PC-9 (cell line): ENCODE measurements at regions not wholly inside any gene's neighbourhood (a gene's known extent, or its start where the extent isn't known, plus 50 kb on each side); places are given as distances from the start of the nearest gene placed in this dataset.

Source experiments
- BruUV-seq: library from RNA; stranded (reverse); fragments of 400-500 nt; replicated peaks from 2 replicates; lab custom pipeline; 2021; lab: Mats Ljungman, UMichigan
- CTCF ChIA-PET: fragments of 300-600 bp; sonication (Branson Sonifier 250); formaldehyde crosslinking; loops from one replicate; lab custom pipeline; 2022; ENCODE audit warnings: antibody characterized with exemption; lab: Charles Lee
- POLR2A ChIA-PET: fragments of 300-600 bp; sonication (Branson Sonifier 250); formaldehyde crosslinking; loops from one replicate; lab custom pipeline; 2022; ENCODE audit warnings: antibody characterized with exemption; ENCODE audit not compliant: unreplicated experiment; lab: Charles Lee
- DNase-seq, 2 experiments: peaks; one replicate each; pipeline versions ENCODE4 v3.0.0 to v3.0.0-alpha.2; 2015 to 2022; ENCODE audit warnings: mixed read lengths in 1 of 2
- H2AFZ ChIP-seq: fragments of 200-600 bp; sonication (generic); 2 replicates; pipeline ENCODE4 v1.8.1; 2017; ENCODE audit warnings: antibody characterized with exemption
- H3F3A ChIP-seq: fragments of 200-600 bp; sonication (generic); 2 replicates; pipeline ENCODE4 v1.8.1; 2017; ENCODE audit warnings: antibody characterized with exemption, mild to moderate bottlenecking, low read depth; ENCODE audit not compliant: insufficient read depth
- H3K27ac ChIP-seq: fragments of 200-600 bp; sonication (generic); 2 replicates; pipeline ENCODE4 v1.6.1; 2016; ENCODE audit warnings: mixed run types
- H3K27me3 ChIP-seq: fragments of 200-600 bp; sonication (generic); 2 replicates; pipeline ENCODE4 v1.6.1; 2016; ENCODE audit warnings: low read depth, mixed run types; ENCODE audit not compliant: insufficient read depth
- H3K36me3 ChIP-seq: fragments of 200-600 bp; sonication (generic); 2 replicates; pipeline ENCODE4 v1.6.1; 2016; ENCODE audit warnings: low read depth, mixed run types
- H3K4me1 ChIP-seq: fragments of 200-600 bp; sonication (generic); replicated peaks from 2 replicates; pipeline ENCODE4 v1.6.1; 2016; ENCODE audit warnings: mixed run types; ENCODE audit not compliant: insufficient read depth
- H3K4me2 ChIP-seq: fragments of 200-600 bp; sonication (generic); 2 replicates; pipeline ENCODE4 v1.6.1; 2017; ENCODE audit warnings: mixed run types
- H3K4me3 ChIP-seq: fragments of 200-600 bp; sonication (generic); 2 replicates; pipeline ENCODE4 v1.6.1; 2016; ENCODE audit warnings: mixed run types
- H3K79me2 ChIP-seq: fragments of 200-600 bp; sonication (generic); 2 replicates; pipeline ENCODE4 v1.6.1; 2017; ENCODE audit warnings: low read depth, mixed run types
- H3K9me2 ChIP-seq: fragments of 200-600 bp; sonication (generic); 2 replicates; pipeline ENCODE4 v1.8.1; 2017; ENCODE audit warnings: mild to moderate bottlenecking; ENCODE audit not compliant: insufficient read depth
- H3K9me3 ChIP-seq: fragments of 200-600 bp; sonication (generic); 2 replicates; pipeline ENCODE4 v1.8.1; 2016; ENCODE audit warnings: low read depth; ENCODE audit not compliant: insufficient read depth
- H4K20me1 ChIP-seq: fragments of 200-600 bp; sonication (generic); 2 replicates; pipeline ENCODE4 v1.8.1; 2017; ENCODE audit not compliant: insufficient read depth
- EZH2 ChIP-seq: fragments of 200-600 bp; sonication (generic); IDR thresholded peaks from 2 replicates; pipeline ENCODE4 v1.8.0; 2017; ENCODE audit warnings: antibody characterized with exemption, low read depth
- intact Hi-C: fragments of 100-400 bp; cut with micrococcal nuclease; formaldehyde crosslinking; loops from one replicate; pipeline ENCODE4 v1.10.0; 2022; ENCODE audit not compliant: unreplicated experiment
- TF ChIP-seq, protein P1 (sequence below): fragments of 200-600 bp; sonication (generic); conservative IDR thresholded peaks from 2 replicates; pipeline ENCODE4 v1.6.1; 2017; ENCODE audit warnings: mixed run types, antibody characterized with exemption, mild to moderate bottlenecking, moderate library complexity

DNA sequence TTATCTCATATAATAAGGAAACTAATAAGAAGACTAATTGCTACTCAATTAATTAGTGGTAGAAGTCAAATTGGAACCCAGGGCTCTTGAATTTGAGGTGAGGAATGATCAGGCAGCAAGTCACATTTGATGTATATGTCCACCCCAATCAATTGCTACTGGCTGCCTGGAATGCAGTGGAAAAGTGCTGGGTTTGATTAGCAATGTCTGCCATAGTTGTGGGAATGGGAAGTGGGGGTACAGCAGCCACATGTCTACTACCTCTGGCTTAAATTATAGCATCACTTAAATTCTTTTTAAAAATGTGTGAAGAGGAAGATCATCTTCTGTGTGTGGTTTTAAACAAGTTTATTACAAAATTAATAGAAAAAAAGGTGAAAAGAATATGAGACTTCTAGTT is 50.8 kb upstream of the NAV2 start:
- POLR2A ChIA-PET, result no interaction called here

GRCh38 chr11:19660076-19660475 is 52.6 kb upstream of the NAV2 start:
- no TSS peak for BruUV-seq
- ChIA-PET CTCF (no interaction called here), POLR2A (no interaction called here)
- no peak overlapping the region for H2AFZ ChIP-seq
- H3K9me2 ChIP-seq, result no peaks in the 10 kb centered on the region
- H3K27me3 ChIP-seq, result no peaks in the 10 kb centered on the region
- intact Hi-C loops, result no loop called here
- peak; percentile 79 to 92 for DNase-seq
- H3K27ac ChIP-seq, result peak overlapping the region; percentile 63
- no peaks in the 10 kb centered on the region for H3K36me3 ChIP-seq
- H3K4me1 ChIP-seq, result peaks cover 29% of the 10 kb centered on the region
- peak overlapping the region; percentile 49 for H3K4me2 ChIP-seq
- no peak for TF ChIP-seq EZH2
- TF ChIP-seq, protein P1, sequence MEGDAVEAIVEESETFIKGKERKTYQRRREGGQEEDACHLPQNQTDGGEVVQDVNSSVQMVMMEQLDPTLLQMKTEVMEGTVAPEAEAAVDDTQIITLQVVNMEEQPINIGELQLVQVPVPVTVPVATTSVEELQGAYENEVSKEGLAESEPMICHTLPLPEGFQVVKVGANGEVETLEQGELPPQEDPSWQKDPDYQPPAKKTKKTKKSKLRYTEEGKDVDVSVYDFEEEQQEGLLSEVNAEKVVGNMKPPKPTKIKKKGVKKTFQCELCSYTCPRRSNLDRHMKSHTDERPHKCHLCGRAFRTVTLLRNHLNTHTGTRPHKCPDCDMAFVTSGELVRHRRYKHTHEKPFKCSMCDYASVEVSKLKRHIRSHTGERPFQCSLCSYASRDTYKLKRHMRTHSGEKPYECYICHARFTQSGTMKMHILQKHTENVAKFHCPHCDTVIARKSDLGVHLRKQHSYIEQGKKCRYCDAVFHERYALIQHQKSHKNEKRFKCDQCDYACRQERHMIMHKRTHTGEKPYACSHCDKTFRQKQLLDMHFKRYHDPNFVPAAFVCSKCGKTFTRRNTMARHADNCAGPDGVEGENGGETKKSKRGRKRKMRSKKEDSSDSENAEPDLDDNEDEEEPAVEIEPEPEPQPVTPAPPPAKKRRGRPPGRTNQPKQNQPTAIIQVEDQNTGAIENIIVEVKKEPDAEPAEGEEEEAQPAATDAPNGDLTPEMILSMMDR, result no peak
- H3K4me3 ChIP-seq, result no peak overlapping the region
- no peaks in the 10 kb centered on the region for H3K79me2 ChIP-seq
- H3F3A ChIP-seq, result peaks cover 15% of the 10 kb centered on the region; the same call in 1 of the 2 replicates
- no peaks in the 10 kb centered on the region for H3K9me3 ChIP-seq
- no peaks in the 10 kb centered on the region for H4K20me1 ChIP-seq

More for the DNA sequence above, 50.8 kb upstream of the NAV2 start:
- Histone ChIP-seq H3K79me2 (no peaks in the 10 kb centered on the region), H2AFZ (no peak overlapping the region), H3K9me2 (no peaks in the 10 kb centered on the region), H3K4me2 (no peak overlapping the region), H3K27ac (no peak overlapping the region), H4K20me1 (no peaks in the 10 kb centered on the region), H3K27me3 (no peaks in the 10 kb centered on the region), H3K4me1 (peaks cover 29% of the 10 kb centered on the region), H3F3A (peaks cover 15% of the 10 kb centered on the region; the same call in 1 of the 2 replicates), H3K4me3 (no peak overlapping the region), H3K36me3 (no peaks in the 10 kb centered on the region), H3K9me3 (no peaks in the 10 kb centered on the region)
- no peak for DNase-seq
- intact Hi-C loops, result no loop called here
- CTCF ChIA-PET, result no interaction called here
- no TSS peak for BruUV-seq
- TF ChIP-seq EZH2, result no peak
- TF ChIP-seq, protein P1, result no peak

- no peak overlapping the region for H3K4me3 ChIP-seq
- no TSS peak for BruUV-seq
- H3K9me2 ChIP-seq, result no peaks in the 10 kb centered on the region
- 0 out of 2 replicates have a peak overlapping the region, but pooled peaks have one; percentile 33 for H3K4me2 ChIP-seq
- no peak overlapping the region for H2AFZ ChIP-seq
- no peaks in the 10 kb centered on the region for H3K79me2 ChIP-seq
- ChIA-PET POLR2A (no interaction called here), CTCF (interaction anchor here (1.1 kb wide), 1 partner anchor 53 kb away, joined by 4 read pairs; the partner anchor contains the start of gene NAV2)
- DNase-seq, result no peak
- peaks cover 29% of the 10 kb centered on the region for H3K4me1 ChIP-seq
- no peaks in the 10 kb centered on the region for H3K27me3 ChIP-seq
- no peaks in the 10 kb centered on the region for H3K9me3 ChIP-seq
- no peaks in the 10 kb centered on the region for H4K20me1 ChIP-seq
- H3K27ac ChIP-seq, result peak overlapping the region; percentile 63
- TF ChIP-seq EZH2, result no peak
- TF ChIP-seq, protein P1, result no peak
- intact Hi-C loops, result no loop called here
- peaks cover 15% of the 10 kb centered on the region; the same call in 1 of the 2 replicates for H3F3A ChIP-seq
- no peaks in the 10 kb centered on the region for H3K36me3 ChIP-seq
Observed at GRCh38 chr11:19659529-19659928, 53.1 kb upstream of the NAV2 start.
